HCT116 (cell line): ENCODE measurements at regions not wholly inside any gene's neighbourhood (a gene's known extent, or its start where the extent isn't known, plus 50 kb on each side); places are given as distances from the start of the nearest gene placed in this dataset.

Source experiments
- ATAC-seq: fragments of 200-7000 bp; cut with Tn5 transposase; 2 replicates; pipeline ENCODE4 v1.9.1; 2020; ENCODE audit warnings: mild to moderate bottlenecking, moderate library complexity
- BruUV-seq: library from RNA; stranded (reverse); fragments of 400-500 nt; replicated peaks from 2 replicates; lab custom pipeline; 2021; lab: Mats Ljungman, UMichigan
- CTCF ChIA-PET: fragments of 300-600 bp; sonication (Branson Sonifier 250); formaldehyde crosslinking; loops from one replicate; lab custom pipeline; 2021; ENCODE audit warnings: antibody characterized with exemption; lab: Charles Lee
- POLR2A ChIA-PET: fragments of 300-600, 350-600 bp; sonication (Branson Sonifier 250); formaldehyde crosslinking; loops from one replicate; lab custom pipeline; 2021; ENCODE audit warnings: antibody characterized with exemption; lab: Charles Lee
- RAD21 ChIA-PET, 2 experiments: fragments of 300-600 bp; sonication (Branson Sonifier 250); formaldehyde crosslinking; loops; one replicate each; lab custom pipeline; 2023; ENCODE audit warnings: low total read pairs in 2 of 2; ENCODE audit not compliant: uncharacterized antibody in 2 of 2, unreplicated experiment in 2 of 2, low non-redundant PET in 1 of 2; lab: Charles Lee
- DNase-seq: peaks from one replicate; pipeline ENCODE4 v3.0.0-alpha.2; 2010; ENCODE audit warnings: low read depth, low spot score
- H2AFZ ChIP-seq: fragments of 200-600 bp; shearing (Covaris generic), sonication (generic); 2 replicates; pipeline ENCODE4 v1.6.1; 2017; ENCODE audit warnings: low read depth, mixed run types, mixed read lengths, antibody characterized with exemption, low read length; ENCODE audit not compliant: poor library complexity, severe bottlenecking
- H3K27ac ChIP-seq: 2 replicates; pipeline ENCODE4 v1.5.1; 2012; ENCODE audit warnings: low read depth, low read length
- H3K27me3 ChIP-seq: fragments of 200-600 bp; sonication (generic); 2 replicates; pipeline ENCODE4 v1.6.1; 2016; ENCODE audit warnings: mixed run types, low read length, mixed read lengths; ENCODE audit not compliant: insufficient read depth
- H3K36me3 ChIP-seq, 2 experiments: fragments of 200-500 bp in 1 of 2; fragments of 200-600 bp in 1 of 2; sonication (Bioruptor generic) in 1 of 2; sonication (generic) in 1 of 2; 2 replicates each; pipeline versions ENCODE4 v1.5.1 to v1.6.1; 2014 to 2016; ENCODE audit warnings: low read length in 2 of 2, inconsistent platforms in 1 of 2, mixed read lengths in 1 of 2, mixed run types in 1 of 2; ENCODE audit not compliant: insufficient read depth in 2 of 2, control insufficient read depth in 1 of 2
- H3K4me1 ChIP-seq, 2 experiments: fragments of 200-600 bp in 1 of 2; sonication (generic) in 1 of 2; 2 replicates each; pipeline versions ENCODE4 v1.5.1 to v1.6.1; 2012 to 2017; ENCODE audit warnings: low read length in 2 of 2, inconsistent platforms in 1 of 2, mild to moderate bottlenecking in 1 of 2, mixed read lengths in 1 of 2, mixed run types in 1 of 2, moderate library complexity in 1 of 2; ENCODE audit not compliant: insufficient read depth in 2 of 2, control insufficient read depth in 1 of 2
- H3K4me2 ChIP-seq: fragments of 200-600 bp; sonication (generic); 2 replicates; pipeline ENCODE4 v1.6.1; 2017; ENCODE audit warnings: mixed run types, low read length, mixed read lengths
- H3K4me3 ChIP-seq, 2 experiments: fragments of 200-600 bp in 1 of 2; sonication (generic) in 1 of 2; replicated peaks in 1 of 2; 2 replicates each; pipeline ENCODE4 v1.5.1; 2011 to 2016; ENCODE audit warnings: low read length in 2 of 2, control low read depth in 1 of 2, low read depth in 1 of 2, mild to moderate bottlenecking in 1 of 2, mixed read lengths in 1 of 2, mixed run types in 1 of 2
- H3K79me2 ChIP-seq: fragments of 200-600 bp; sonication (generic); 2 replicates; pipeline ENCODE4 v1.6.1; 2017; ENCODE audit warnings: mild to moderate bottlenecking, mixed run types, low read length, moderate library complexity, mixed read lengths; ENCODE audit not compliant: insufficient read depth
- H3K9ac ChIP-seq: fragments of 200-600 bp; sonication (generic); 2 replicates; pipeline ENCODE4 v1.6.1; 2016; ENCODE audit warnings: low read length, mixed read lengths
- H3K9me2 ChIP-seq: fragments of 200-600 bp; sonication (generic), shearing (Covaris generic); 2 replicates; pipeline ENCODE4 v1.6.1; 2017; ENCODE audit warnings: mixed run types, mild to moderate bottlenecking, moderate library complexity; ENCODE audit not compliant: insufficient read depth
- H3K9me3 ChIP-seq, 2 experiments: fragments of 200-500 bp in 1 of 2; fragments of 200-600 bp in 1 of 2; sonication (Bioruptor generic) in 1 of 2; sonication (generic) in 1 of 2; 2 replicates each; pipeline ENCODE4 v1.6.1; 2014 to 2017; ENCODE audit warnings: low read length in 2 of 2, mixed read lengths in 2 of 2, inconsistent platforms in 1 of 2, low read depth in 1 of 2, mild to moderate bottlenecking in 1 of 2, mixed run types in 1 of 2, moderate library complexity in 1 of 2; ENCODE audit not compliant: control insufficient read depth in 1 of 2, insufficient read depth in 1 of 2
- H4K20me1 ChIP-seq: fragments of 200-600 bp; sonication (generic), shearing (Covaris generic); 2 replicates; pipeline ENCODE4 v1.6.1; 2017; ENCODE audit warnings: mixed run types, mild to moderate bottlenecking, moderate library complexity; ENCODE audit not compliant: insufficient read depth
- CBX3 ChIP-seq: IDR thresholded peaks from 2 replicates; pipeline ENCODE4 v1.6.1; 2012; ENCODE audit warnings: low read depth
- CEBPB ChIP-seq: IDR thresholded peaks from 2 replicates; pipeline ENCODE4 v1.6.1; 2012; ENCODE audit warnings: low read depth
- EGR1 ChIP-seq: IDR thresholded peaks from 2 replicates; pipeline ENCODE4 v1.6.1; 2012; ENCODE audit warnings: low read depth
- ELF1 ChIP-seq: IDR thresholded peaks from 2 replicates; pipeline ENCODE4 v1.6.1; 2012; ENCODE audit warnings: low read depth, borderline replicate concordance
- EZH2 ChIP-seq: fragments of 200-600 bp; sonication (generic); IDR thresholded peaks from 2 replicates; pipeline ENCODE4 v1.6.1; 2017; ENCODE audit warnings: antibody characterized with exemption, mixed run types
- EZH2phosphoT487 ChIP-seq: fragments of 200-600 bp; IDR thresholded peaks from 2 replicates; pipeline ENCODE4 v1.6.1; 2018; ENCODE audit warnings: antibody characterized with exemption, borderline replicate concordance
- FOSL1 ChIP-seq: IDR thresholded peaks from 2 replicates; pipeline ENCODE4 v1.6.1; 2012; ENCODE audit warnings: low read depth
- JUND ChIP-seq: IDR thresholded peaks from 2 replicates; pipeline ENCODE4 v1.6.1; 2012
- POLR2A ChIP-seq: IDR thresholded peaks from 2 replicates; pipeline ENCODE4 v1.7.0; 2011; ENCODE audit warnings: borderline replicate concordance; ENCODE audit not compliant: insufficient read depth, insufficient read length; ENCODE audit errors: extremely low read depth
- POLR2AphosphoS5 ChIP-seq: IDR thresholded peaks from 2 replicates; pipeline ENCODE4 v1.6.1; 2011; ENCODE audit warnings: mild to moderate bottlenecking, low read depth, low read length, moderate library complexity
- SIN3A ChIP-seq: IDR thresholded peaks from 2 replicates; pipeline ENCODE4 v1.6.1; 2012; ENCODE audit warnings: low read depth
- SP1 ChIP-seq: IDR thresholded peaks from 2 replicates; pipeline ENCODE4 v1.6.1; 2012; ENCODE audit warnings: low read depth
- TCF7L2 ChIP-seq: IDR thresholded peaks from 2 replicates; pipeline ENCODE4 v1.7.0; 2011; ENCODE audit warnings: borderline replicate concordance, inconsistent platforms; ENCODE audit not compliant: insufficient read depth, insufficient read length; ENCODE audit errors: extremely low read depth
- YY1 ChIP-seq: IDR thresholded peaks from 2 replicates; pipeline ENCODE4 v1.6.1; 2011; ENCODE audit warnings: low read length, low read depth, moderate library complexity, mild to moderate bottlenecking; ENCODE audit not compliant: insufficient replicate concordance; ENCODE audit errors: extremely low read depth
- ZFX ChIP-seq: fragments of 450-650 bp; IDR thresholded peaks from 2 replicates; pipeline ENCODE4 v1.6.1; 2017
- ZNF274 ChIP-seq: fragments of 200-500 bp; sonication (Bioruptor generic); IDR thresholded peaks from 2 replicates; pipeline ENCODE4 v1.6.1; 2014; ENCODE audit warnings: mild to moderate bottlenecking, low read depth, low read length, inconsistent platforms
- intact Hi-C: fragments of 100-400 bp; cut with micrococcal nuclease; formaldehyde crosslinking; loops from 2 replicates; pipeline ENCODE4 v1.10.0; 2022
- TF ChIP-seq, protein P1 (sequence below): IDR thresholded peaks from 2 replicates; pipeline ENCODE4 v1.6.1; 2012
- TF ChIP-seq, protein P2 (sequence below): IDR thresholded peaks from 2 replicates; pipeline ENCODE4 v1.6.1; 2012
- TF ChIP-seq, protein P3 (sequence below), 3 experiments: fragments of 200-600 bp in 1 of 3; sonication (generic) in 1 of 3; IDR thresholded peaks in 2 of 3; conservative IDR thresholded peaks in 1 of 3; 2 replicates each; pipeline ENCODE4 v1.5.1; 2012 to 2017; ENCODE audit warnings: low read depth in 2 of 3, low read length in 2 of 3, antibody characterized with exemption in 1 of 3, borderline replicate concordance in 1 of 3, control low read depth in 1 of 3, mild to moderate bottlenecking in 1 of 3, mixed read lengths in 1 of 3, mixed run types in 1 of 3, moderate library complexity in 1 of 3; ENCODE audit not compliant: insufficient read depth in 1 of 3

DNA sequence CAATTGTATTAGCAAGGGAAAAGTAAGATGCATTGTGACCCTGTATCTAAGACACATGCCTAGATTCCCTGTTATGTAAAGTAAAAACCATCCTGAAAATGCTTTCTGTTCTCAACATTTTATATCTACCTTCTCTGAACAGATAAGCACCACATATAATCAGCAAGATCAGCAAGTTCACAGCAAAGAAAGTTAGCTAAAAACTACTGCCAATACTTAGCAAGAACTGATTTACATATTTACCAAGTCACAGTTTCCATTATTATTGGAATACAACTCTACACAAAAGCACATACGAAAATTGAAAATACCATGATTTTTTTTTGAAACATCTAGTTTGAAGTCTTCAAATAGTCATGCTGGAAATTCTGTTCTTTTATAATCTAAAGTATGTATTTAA lies 1118.1 kb downstream of the TAF11L14 start:
- Histone ChIP-seq H3K9me2 (no peaks in the 10 kb centered on the region), H3K27ac (no peak overlapping the region), H3K4me3 (no peak overlapping the region), H3K9me3 (peaks cover 0 to 22% of the 10 kb centered on the region in 2 experiments; a peak in 2 of 4 replicates), H3K4me2 (no peak overlapping the region), H3K79me2 (no peaks in the 10 kb centered on the region), H3K9ac (no peak overlapping the region), H3K27me3 (no peaks in the 10 kb centered on the region), H4K20me1 (no peaks in the 10 kb centered on the region), H3K36me3 (no peaks in the 10 kb centered on the region), H3K4me1 (no peaks in the 10 kb centered on the region), H2AFZ (no peak overlapping the region)
- intact Hi-C loops: no loop called here
- ChIA-PET POLR2A (no interaction called here), CTCF (no interaction called here), RAD21 (no interaction called here)
- ATAC-seq (no peak), DNase-seq (no peak)
- no TSS peak for BruUV-seq
- no peak for TF ChIP-seq JUND
- TF ChIP-seq YY1: no peak
- no peak for TF ChIP-seq ZNF274
- no peak for TF ChIP-seq CBX3
- no peak for TF ChIP-seq EGR1
- TF ChIP-seq ZFX: no peak
- no peak for TF ChIP-seq CEBPB
- no peak for TF ChIP-seq SP1
- TF ChIP-seq SIN3A: no peak
- TF ChIP-seq, protein P1, sequence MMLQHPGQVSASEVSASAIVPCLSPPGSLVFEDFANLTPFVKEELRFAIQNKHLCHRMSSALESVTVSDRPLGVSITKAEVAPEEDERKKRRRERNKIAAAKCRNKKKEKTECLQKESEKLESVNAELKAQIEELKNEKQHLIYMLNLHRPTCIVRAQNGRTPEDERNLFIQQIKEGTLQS: no peak
- TF ChIP-seq TCF7L2: no peak
- TF ChIP-seq FOSL1: no peak
- no peak for TF ChIP-seq POLR2A
- TF ChIP-seq, protein P2, sequence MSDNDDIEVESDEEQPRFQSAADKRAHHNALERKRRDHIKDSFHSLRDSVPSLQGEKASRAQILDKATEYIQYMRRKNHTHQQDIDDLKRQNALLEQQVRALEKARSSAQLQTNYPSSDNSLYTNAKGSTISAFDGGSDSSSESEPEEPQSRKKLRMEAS: no peak
- no peak for TF ChIP-seq ELF1
- TF ChIP-seq EZH2: no peak
- TF ChIP-seq, protein P3, sequence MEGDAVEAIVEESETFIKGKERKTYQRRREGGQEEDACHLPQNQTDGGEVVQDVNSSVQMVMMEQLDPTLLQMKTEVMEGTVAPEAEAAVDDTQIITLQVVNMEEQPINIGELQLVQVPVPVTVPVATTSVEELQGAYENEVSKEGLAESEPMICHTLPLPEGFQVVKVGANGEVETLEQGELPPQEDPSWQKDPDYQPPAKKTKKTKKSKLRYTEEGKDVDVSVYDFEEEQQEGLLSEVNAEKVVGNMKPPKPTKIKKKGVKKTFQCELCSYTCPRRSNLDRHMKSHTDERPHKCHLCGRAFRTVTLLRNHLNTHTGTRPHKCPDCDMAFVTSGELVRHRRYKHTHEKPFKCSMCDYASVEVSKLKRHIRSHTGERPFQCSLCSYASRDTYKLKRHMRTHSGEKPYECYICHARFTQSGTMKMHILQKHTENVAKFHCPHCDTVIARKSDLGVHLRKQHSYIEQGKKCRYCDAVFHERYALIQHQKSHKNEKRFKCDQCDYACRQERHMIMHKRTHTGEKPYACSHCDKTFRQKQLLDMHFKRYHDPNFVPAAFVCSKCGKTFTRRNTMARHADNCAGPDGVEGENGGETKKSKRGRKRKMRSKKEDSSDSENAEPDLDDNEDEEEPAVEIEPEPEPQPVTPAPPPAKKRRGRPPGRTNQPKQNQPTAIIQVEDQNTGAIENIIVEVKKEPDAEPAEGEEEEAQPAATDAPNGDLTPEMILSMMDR (IDR thresholded peaks at IDR 0.05 in 2 of 3, conservative IDR thresholded peaks at IDR 0.05 in 1 of 3; ENCODE audit: borderline replicate concordance in 1 of 3, insufficient read depth in 1 of 3, low read depth in 2 of 3, low read length in 2 of 3): no peak
- TF ChIP-seq POLR2AphosphoS5: no peak
- TF ChIP-seq EZH2phosphoT487: no peak
